GM04503 (cell line): ENCODE measurements at regions not wholly inside any gene's neighbourhood (a gene's known extent, or its start where the extent isn't known, plus 50 kb on each side); places are given as distances from the start of the nearest gene placed in this dataset.
"Not testable (repeated sequence)": the region's sequence is repeated elsewhere in the genome, so short reads cannot be mapped to it uniquely, and the experiment has no call there.

Experiments
- DNase-seq: peaks from one replicate; pipeline ENCODE4 v3.0.0-alpha.2; 2012; ENCODE audit warnings: low read depth

DNA sequence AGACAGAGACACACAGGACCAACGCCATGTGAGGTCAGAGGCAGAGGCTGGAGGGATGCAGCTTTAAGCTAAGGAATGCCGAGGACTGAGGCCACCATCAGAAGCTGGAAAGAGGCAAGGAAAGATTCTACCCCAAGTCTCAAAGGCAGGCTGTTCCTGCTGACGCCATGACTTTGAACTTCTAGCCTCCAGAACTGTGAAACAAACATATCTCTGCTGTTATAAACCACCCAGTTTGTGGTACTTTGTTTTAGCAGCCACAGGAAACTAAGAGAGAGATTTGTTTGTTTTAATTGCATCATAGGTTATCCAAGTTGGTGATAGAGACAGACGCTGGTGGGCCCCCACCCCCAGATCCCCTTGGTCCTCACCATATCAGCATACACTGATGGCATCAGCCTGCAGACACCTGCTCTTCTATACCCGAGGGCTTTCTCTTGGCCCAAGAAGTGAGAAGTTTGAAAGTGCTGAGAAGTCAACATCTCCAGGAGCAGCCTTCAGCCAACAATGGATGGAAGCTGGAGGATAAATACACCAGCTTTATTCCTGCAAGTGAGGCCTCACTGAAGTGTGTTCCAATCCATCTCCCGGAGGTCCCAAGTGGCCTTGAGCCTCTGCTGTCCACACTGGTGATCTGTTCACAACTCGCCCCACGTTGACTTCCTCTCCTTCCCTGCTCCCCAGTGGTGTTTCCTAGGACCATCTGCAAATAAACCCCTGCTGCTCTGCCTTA lies 154.7 kb downstream of the BTBD3 start:
- DNase-seq: no peak

DNA sequence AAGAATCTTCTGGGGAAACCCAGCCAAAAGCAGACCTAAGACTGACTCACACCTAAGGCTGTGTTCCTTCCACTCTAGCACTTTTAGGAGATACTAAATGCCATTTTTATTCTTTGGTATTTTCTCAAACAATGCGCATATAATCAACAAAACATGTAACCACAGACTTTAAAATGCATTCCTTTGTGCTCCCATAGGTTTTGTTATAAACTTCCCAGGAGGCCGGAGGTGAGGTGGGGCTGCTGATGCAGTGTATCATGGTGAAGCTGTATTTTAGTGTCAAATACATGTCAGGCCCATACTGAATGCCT lies 155.2 kb downstream of the BTBD3 start:
- no peak for DNase-seq

DNA sequence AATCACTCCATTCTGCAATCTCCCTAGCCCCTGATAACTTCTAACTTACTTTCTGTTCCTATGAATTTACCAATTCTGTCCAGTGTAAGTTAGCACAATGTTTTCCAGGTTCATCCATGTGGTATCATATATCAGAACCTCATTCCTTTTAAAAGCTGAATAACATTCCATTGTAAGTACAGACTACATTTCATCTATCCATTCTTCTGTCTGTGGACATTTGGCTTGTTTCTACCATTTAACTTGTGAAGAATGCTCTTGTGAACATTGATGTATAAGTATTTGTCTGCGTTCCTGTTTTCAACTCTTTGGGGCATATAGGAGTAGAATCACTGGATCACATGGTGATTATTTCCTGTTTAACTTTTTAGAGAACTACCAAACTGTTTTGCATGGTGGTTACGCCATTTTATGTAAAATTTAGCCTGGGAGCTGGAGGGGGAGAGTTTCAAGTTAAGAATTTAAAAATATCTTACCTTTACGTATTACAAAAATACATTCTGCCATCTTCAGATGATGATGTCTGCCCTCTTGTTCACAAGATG lies 156.5 kb downstream of the BTBD3 start:
- no peak for DNase-seq

DNA sequence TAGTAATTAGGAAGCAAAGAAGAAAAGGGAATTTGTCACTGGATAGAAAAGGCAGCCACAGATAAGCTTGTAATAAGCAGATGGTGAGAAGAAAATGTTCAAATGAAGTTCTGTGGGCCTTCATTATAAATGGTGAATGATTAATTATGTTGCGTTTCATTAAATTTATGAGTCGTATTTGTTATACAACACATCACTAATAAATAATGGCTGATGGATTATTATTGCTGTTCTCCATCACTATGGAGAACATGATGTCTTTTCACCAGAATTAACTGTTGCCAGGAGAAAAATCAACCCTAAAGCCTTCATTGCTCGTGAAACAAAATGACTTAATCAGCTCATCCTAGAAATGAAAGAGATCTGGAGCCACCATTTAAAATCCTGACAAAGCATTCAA lies 158.5 kb downstream of the BTBD3 start:
- no peak for DNase-seq

GRCh38 chr20:12077875-12078274 lies 160.2 kb downstream of the BTBD3 start:
- no peak for DNase-seq

GRCh38 chr20:12079490-12079889 lies 161.8 kb downstream of the BTBD3 start:
- DNase-seq: no peak

DNA sequence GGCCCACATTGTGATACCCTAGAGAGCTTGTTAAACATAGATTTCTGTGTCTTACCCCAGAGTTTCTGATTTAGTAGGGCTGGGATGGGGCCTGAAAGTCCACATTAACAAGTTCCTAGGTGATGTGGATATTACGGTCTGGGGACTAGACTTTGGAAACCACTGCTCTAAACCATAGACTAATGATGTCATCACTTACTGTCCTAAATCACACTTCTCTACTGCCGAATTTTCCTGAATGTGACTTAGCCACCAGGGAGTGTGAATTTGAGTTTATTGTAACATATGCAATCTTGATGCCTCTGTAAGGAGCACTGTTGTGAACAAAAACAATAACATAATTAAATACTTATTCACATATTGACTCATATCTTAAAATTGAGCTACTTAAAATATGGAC lies 165.6 kb downstream of the BTBD3 start:
- DNase-seq: no peak

GRCh38 chr20:12084482-12084881 lies 166.8 kb downstream of the BTBD3 start:
- DNase-seq: no peak

GRCh38 chr20:12086359-12086758 lies 168.7 kb downstream of the BTBD3 start:
- DNase-seq: no peak

DNA sequence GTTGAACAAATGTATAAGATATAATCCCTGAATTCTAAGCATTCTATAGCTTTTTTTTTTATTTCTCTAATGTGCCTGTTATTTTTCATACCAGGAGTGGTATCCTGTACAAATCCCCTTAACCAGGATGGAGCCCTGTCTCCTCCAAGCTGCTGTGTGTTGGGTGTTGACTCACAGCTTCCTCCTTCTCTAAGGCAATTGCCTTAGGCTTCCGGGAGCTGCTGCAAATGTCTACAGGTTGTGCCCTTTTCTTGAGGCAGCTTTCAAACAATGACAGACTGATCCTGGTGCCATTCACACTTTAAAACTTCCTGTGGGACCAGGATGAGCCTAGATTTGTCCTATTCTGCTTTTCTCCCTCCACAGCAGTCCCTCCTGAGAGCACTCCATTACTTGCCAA lies 173.2 kb downstream of the BTBD3 start:
- DNase-seq: no peak

DNA sequence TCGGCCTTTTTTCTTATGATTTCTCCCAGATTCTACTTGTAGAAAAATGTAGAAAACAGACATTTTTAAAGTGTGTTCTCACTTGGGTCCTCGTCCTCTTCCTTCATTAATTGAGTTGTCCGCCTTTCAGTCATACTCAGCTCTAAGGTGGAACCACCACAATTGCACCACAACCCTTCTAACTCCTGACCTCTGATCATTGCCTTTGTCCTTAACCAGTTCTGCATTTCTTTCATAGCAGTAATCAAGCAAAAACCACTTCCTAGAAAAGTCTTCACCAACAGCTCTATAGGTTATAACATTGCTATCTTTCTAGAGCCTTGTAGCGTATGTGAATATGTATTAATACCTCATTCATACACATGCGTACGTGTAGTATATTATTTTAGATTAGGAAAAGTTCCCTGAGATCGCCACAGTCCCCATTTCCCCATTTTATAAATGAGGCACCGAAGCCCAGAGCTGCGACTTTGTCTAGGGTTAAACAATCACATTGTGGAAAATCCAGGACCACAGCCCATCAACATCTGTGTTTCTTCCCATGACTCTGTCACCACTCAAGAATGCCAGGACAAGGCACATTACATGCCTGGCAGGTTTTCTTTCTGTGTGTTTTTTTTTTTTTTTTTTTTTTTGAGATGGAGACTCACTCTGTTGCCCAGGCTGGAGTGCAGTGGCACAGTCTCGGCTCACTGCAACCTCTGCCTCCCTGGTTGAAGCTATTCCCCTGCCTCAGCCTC lies 175.5 kb downstream of the BTBD3 start:
- no peak for DNase-seq

- DNase-seq: not testable (repeated sequence)
These were observed 176.1 kb downstream of the BTBD3 start for GRCh38 chr20:12093797-12094190.

DNA sequence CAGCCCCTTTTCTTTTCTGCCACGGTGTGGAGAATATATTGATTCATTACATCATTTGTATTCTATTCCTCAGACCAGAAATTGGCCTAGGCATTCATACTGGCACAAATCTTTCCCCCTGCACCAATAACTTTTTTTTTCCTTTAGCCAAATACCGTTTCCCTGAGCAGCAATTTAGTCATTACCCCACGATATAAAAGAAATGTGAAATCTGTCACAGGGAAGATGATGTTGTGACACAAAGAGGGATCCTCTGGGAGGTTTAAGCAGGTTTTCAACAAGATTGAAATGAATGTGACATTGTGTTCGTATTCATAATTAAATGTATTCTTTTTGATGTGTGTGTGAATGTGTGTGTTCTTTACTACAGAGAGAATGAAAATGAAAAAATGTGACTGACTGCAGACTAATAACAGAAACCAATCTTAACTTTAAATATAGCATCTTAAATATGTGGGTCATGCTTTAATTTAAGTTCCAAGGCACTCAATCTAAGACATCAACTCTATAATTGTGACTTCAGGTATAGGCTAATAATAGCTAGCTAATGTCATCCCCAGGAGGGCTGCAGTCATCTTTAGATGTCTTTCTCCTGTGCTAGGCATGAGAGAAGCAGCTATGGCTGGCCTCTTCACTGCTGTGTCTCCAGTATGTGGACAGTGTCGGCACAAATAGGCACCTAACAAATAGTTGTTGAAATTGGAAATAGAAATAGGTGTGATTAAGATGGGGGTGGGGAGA lies 177.7 kb downstream of the BTBD3 start:
- no peak for DNase-seq

GRCh38 chr20:12098421-12098820 lies 180.7 kb downstream of the BTBD3 start:
- DNase-seq: no peak

DNA sequence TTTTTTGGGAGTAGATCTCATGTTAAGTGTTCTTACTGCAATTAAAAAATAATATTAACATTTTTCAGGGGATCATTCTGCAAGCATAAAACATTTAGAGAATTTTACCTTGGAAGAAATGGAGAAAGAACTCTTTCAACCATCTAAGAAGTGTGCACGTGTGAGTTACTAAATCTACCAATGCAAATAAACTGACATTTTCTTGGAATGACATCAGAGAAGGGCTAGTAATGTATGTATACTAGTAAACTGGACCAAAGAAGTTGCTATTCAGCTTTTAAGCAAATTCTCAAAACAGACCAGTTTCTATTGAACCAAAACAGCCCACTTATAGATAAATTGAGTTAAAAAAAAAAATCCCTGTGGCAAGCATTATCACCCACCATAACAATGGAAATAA lies 191.2 kb downstream of the BTBD3 start:
- DNase-seq: no peak

- DNase-seq: no peak
These were observed 192.6 kb downstream of the BTBD3 start for GRCh38 chr20:12110274-12110673.

GRCh38 chr20:12110711-12111110 lies 193.0 kb downstream of the BTBD3 start:
- DNase-seq: no peak

DNA sequence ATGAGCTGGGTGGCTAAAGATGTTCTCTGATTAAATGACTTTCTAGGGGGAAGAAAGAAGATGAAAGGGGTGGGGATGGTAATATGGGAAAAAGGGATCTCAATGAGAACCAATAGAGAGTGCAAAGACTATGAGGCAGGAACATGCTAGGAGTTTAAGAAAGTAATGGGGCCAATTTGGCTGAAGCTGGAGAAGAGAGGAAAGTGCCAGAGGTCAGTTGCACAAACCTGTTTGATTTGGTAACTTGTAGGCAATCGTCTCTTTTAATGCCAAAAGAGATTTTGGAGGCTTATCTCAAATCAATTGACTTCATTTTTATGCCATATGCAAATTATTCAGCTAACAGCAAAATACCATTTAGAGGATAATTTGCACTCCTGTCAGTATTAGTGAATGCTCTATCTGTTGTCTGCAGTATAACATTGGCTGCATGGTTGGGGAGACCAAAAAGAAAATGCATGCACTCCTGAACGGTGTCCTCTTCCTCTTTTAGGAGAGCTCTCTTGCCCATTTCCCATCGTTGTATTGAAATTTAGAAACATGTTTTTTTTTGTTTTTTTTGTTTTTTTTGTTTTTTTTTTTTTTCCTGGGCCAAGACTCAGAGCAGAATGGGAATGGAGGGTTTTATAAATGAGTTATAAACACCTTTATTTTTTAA lies 193.9 kb downstream of the BTBD3 start:
- DNase-seq: no peak

- no peak for DNase-seq
These were observed 194.4 kb downstream of the BTBD3 start for GRCh38 chr20:12112089-12112474.

GRCh38 chr20:12112665-12113064 lies 195.0 kb downstream of the BTBD3 start:
- no peak for DNase-seq

GRCh38 chr20:12113075-12113467 lies 195.4 kb downstream of the BTBD3 start:
- DNase-seq: no peak
